H1 (cell line): ENCODE measurements at regions not wholly inside any gene's neighbourhood (a gene's known extent, or its start where the extent isn't known, plus 50 kb on each side); places are given as distances from the start of the nearest gene placed in this dataset.

Source experiments
- CTCF ChIA-PET: fragments of 300-600 bp; sonication (Branson Sonifier 250); formaldehyde crosslinking; loops from one replicate; lab custom pipeline; 2021; ENCODE audit not compliant: partially characterized antibody; lab: Charles Lee
- POLR2A ChIA-PET: fragments of 300-600 bp; sonication (Branson Sonifier 250); formaldehyde crosslinking; loops from one replicate; lab custom pipeline; 2021; ENCODE audit warnings: inconsistent platforms; ENCODE audit not compliant: partially characterized antibody; lab: Charles Lee
- DNase-seq, 2 experiments: peaks; one replicate each; pipeline versions ENCODE4 v3.0.0 to v3.0.0-alpha.2; 2010 to 2022; ENCODE audit warnings: low spot score in 2 of 2, low read depth in 1 of 2, mixed read lengths in 1 of 2
- FAIRE-seq: peaks from 2 replicates; lab custom pipeline; 2011; peaks lifted over from hg19 to GRCh38; lab: Jason Lieb, UNC
- H2AFZ ChIP-seq: 2 replicates; pipeline ENCODE4 v1.8.1; 2012; ENCODE audit warnings: low read length, inconsistent platforms
- H2AK5ac ChIP-seq: 2 replicates; pipeline ENCODE4 v1.6.1; 2013; ENCODE audit warnings: low read depth, low read length
- H2BK120ac ChIP-seq: replicated peaks from 2 replicates; pipeline ENCODE3; 2013; ENCODE audit warnings: low read depth, low read length, inconsistent platforms
- H2BK12ac ChIP-seq: 2 replicates; pipeline ENCODE4 v1.6.1; 2013; ENCODE audit warnings: low read depth, low read length
- H2BK15ac ChIP-seq: 2 replicates; pipeline ENCODE4 v1.6.1; 2013; ENCODE audit warnings: low read length
- H2BK20ac ChIP-seq: 2 replicates; pipeline ENCODE4 v1.6.1; 2013; ENCODE audit warnings: low read length
- H2BK5ac ChIP-seq: 2 replicates; pipeline ENCODE4 v1.6.1; 2013; ENCODE audit warnings: low read depth, low read length
- H3K14ac ChIP-seq: 2 replicates; pipeline ENCODE4 v1.6.1; 2013; ENCODE audit warnings: inconsistent platforms; ENCODE audit not compliant: insufficient read length
- H3K18ac ChIP-seq: 2 replicates; pipeline ENCODE4 v1.6.1; 2013; ENCODE audit warnings: low read length; ENCODE audit errors: extremely low read depth
- H3K23ac ChIP-seq: 2 replicates; pipeline ENCODE4 v1.6.1; 2013; ENCODE audit warnings: inconsistent platforms; ENCODE audit not compliant: insufficient read length
- H3K23me2 ChIP-seq: 2 replicates; pipeline ENCODE4 v1.6.1; 2013; ENCODE audit warnings: low read depth, low read length
- H3K27ac ChIP-seq: 2 replicates; pipeline ENCODE4 v1.6.1; 2011; ENCODE audit warnings: low read depth, low read length, inconsistent platforms
- H3K27me3 ChIP-seq, 4 experiments: replicated peaks in 1 of 4; 1 replicate in 1 of 4; 2 replicates in 3 of 4; pipeline versions ENCODE4 v1.6.1 to v1.8.1; 2011 to 2013; ENCODE audit warnings: low read length in 3 of 4, mild to moderate bottlenecking in 3 of 4, inconsistent platforms in 2 of 4, mixed read lengths in 2 of 4, moderate library complexity in 1 of 4; ENCODE audit not compliant: control insufficient read depth in 3 of 4, insufficient read depth in 3 of 4; ENCODE audit errors: extremely low read depth in 1 of 4
- H3K36me3 ChIP-seq, 4 experiments: 2 replicates each; pipeline versions ENCODE4 v1.6.1 to v1.8.1; 2011 to 2013; ENCODE audit warnings: mild to moderate bottlenecking in 4 of 4, low read length in 3 of 4, moderate library complexity in 2 of 4, control low read depth in 1 of 4, inconsistent platforms in 1 of 4; ENCODE audit not compliant: insufficient read depth in 4 of 4, control insufficient read depth in 2 of 4
- H3K4ac ChIP-seq: replicated peaks from 2 replicates; pipeline ENCODE3; 2013; ENCODE audit warnings: low read length, low read depth, mixed read lengths, inconsistent platforms; ENCODE audit not compliant: insufficient read length
- H3K4me1 ChIP-seq, 4 experiments: replicated peaks in 1 of 4; 1 replicate in 1 of 4; 2 replicates in 3 of 4; pipeline versions ENCODE4 v1.6.1 to v1.8.1; 2011 to 2013; ENCODE audit warnings: low read length in 3 of 4, inconsistent platforms in 2 of 4, mixed read lengths in 1 of 4; ENCODE audit not compliant: insufficient read depth in 4 of 4, control insufficient read depth in 3 of 4
- H3K4me2 ChIP-seq, 2 experiments: 2 replicates each; pipeline versions ENCODE4 v1.6.1 to v1.8.1; 2011 to 2013; ENCODE audit warnings: low read depth in 2 of 2, low read length in 2 of 2, control low read depth in 1 of 2, inconsistent platforms in 1 of 2, mild to moderate bottlenecking in 1 of 2; ENCODE audit not compliant: insufficient read depth in 1 of 2
- H3K4me3 ChIP-seq, 4 experiments: fragments of 200-600, 300-600 bp in 1 of 4; sonication (generic), shearing (Covaris generic), sonication (Bioruptor Twin) in 1 of 4; 2 replicates each; pipeline versions ENCODE4 v1.5.1 to v1.8.1; 2011 to 2016; ENCODE audit warnings: low read length in 4 of 4, low read depth in 3 of 4, control low read depth in 2 of 4, inconsistent platforms in 2 of 4, mild to moderate bottlenecking in 2 of 4, mixed read lengths in 1 of 4, moderate library complexity in 1 of 4; ENCODE audit not compliant: insufficient read depth in 2 of 4; ENCODE audit errors: extremely low read depth in 1 of 4
- H3K56ac ChIP-seq: replicated peaks from 2 replicates; pipeline ENCODE3; 2013; ENCODE audit warnings: low read depth, mild to moderate bottlenecking, mixed read lengths, low read length, inconsistent platforms; ENCODE audit not compliant: insufficient read length
- H3K79me1 ChIP-seq: 2 replicates; pipeline ENCODE4 v1.6.1; 2013; ENCODE audit warnings: low read depth, low read length, control low read depth
- H3K79me2 ChIP-seq, 2 experiments: 2 replicates each; pipeline versions ENCODE4 v1.6.1 to v1.8.1; 2012 to 2013; ENCODE audit warnings: low read length in 2 of 2, mild to moderate bottlenecking in 2 of 2, inconsistent platforms in 1 of 2; ENCODE audit not compliant: insufficient read depth in 2 of 2, control insufficient read depth in 1 of 2
- H3K9ac ChIP-seq, 4 experiments: replicated peaks in 1 of 4; 1 replicate in 1 of 4; 2 replicates in 3 of 4; pipeline versions ENCODE4 v1.6.1 to v1.8.1; 2011 to 2013; ENCODE audit warnings: low read depth in 3 of 4, low read length in 3 of 4, control low read depth in 2 of 4, mild to moderate bottlenecking in 2 of 4, moderate library complexity in 2 of 4, inconsistent platforms in 1 of 4; ENCODE audit errors: extremely low read depth in 1 of 4
- H3K9me3 ChIP-seq, 2 experiments: 2 replicates each; pipeline versions ENCODE4 v1.6.1 to v1.8.1; 2012 to 2013; ENCODE audit warnings: mild to moderate bottlenecking in 2 of 2, moderate library complexity in 2 of 2, control low read depth in 1 of 2, inconsistent platforms in 1 of 2, low read depth in 1 of 2, low read length in 1 of 2, mixed read lengths in 1 of 2; ENCODE audit not compliant: insufficient read depth in 2 of 2
- H4K20me1 ChIP-seq, 2 experiments: replicated peaks in 1 of 2; 2 replicates each; pipeline versions ENCODE3 to v1.8.1; 2011 to 2013; ENCODE audit warnings: inconsistent platforms in 2 of 2, low read length in 2 of 2, mild to moderate bottlenecking in 1 of 2; ENCODE audit not compliant: insufficient read depth in 2 of 2, control insufficient read depth in 1 of 2
- H4K5ac ChIP-seq: 2 replicates; pipeline ENCODE4 v1.6.1; 2013; ENCODE audit warnings: low read length, low read depth, mixed read lengths, inconsistent platforms; ENCODE audit not compliant: insufficient read length
- H4K8ac ChIP-seq: 2 replicates; pipeline ENCODE4 v1.8.0; 2013; ENCODE audit warnings: mild to moderate bottlenecking, moderate library complexity, low read length, inconsistent platforms; ENCODE audit not compliant: insufficient read depth; ENCODE audit errors: extremely low read depth
- H4K91ac ChIP-seq: replicated peaks from 2 replicates; pipeline ENCODE3; 2013; ENCODE audit warnings: low read length, mixed read lengths, inconsistent platforms; ENCODE audit not compliant: insufficient read length
- ATF2 ChIP-seq: IDR thresholded peaks from 2 replicates; pipeline ENCODE4 v1.6.1; 2012; ENCODE audit warnings: low read length, inconsistent platforms
- CREB1 ChIP-seq: IDR thresholded peaks from 2 replicates; pipeline ENCODE4 v1.6.1; 2012; ENCODE audit warnings: inconsistent platforms
- CTCF ChIP-seq, 3 experiments: IDR thresholded peaks; 1 replicate in 2 of 3; 2 replicates in 1 of 3; pipeline versions ENCODE4 v1.5.1 to v1.6.1; 2011; ENCODE audit warnings: low read length in 3 of 3, mild to moderate bottlenecking in 3 of 3, inconsistent platforms in 2 of 3, low read depth in 1 of 3, moderate library complexity in 1 of 3; ENCODE audit not compliant: insufficient read depth in 1 of 3; ENCODE audit errors: control extremely low read depth in 1 of 3
- FOSL1 ChIP-seq: IDR thresholded peaks from 2 replicates; pipeline ENCODE4 v1.6.1; 2011; ENCODE audit warnings: mild to moderate bottlenecking, low read depth, low read length, moderate library complexity; ENCODE audit not compliant: insufficient read depth
- JUN ChIP-seq: IDR thresholded peaks from 2 replicates; pipeline ENCODE4 v1.6.1; 2011; ENCODE audit warnings: low read depth, mild to moderate bottlenecking, improper control_type of control experiment, low read length
- MAFK ChIP-seq: IDR thresholded peaks from 2 replicates; pipeline ENCODE4 v1.6.1; 2012; ENCODE audit warnings: low read depth, mild to moderate bottlenecking, improper control_type of control experiment, low read length
- POLR2AphosphoS5 ChIP-seq: IDR thresholded peaks from 2 replicates; pipeline ENCODE4 v1.6.1; 2011; ENCODE audit warnings: low read depth, low read length
- TAF7 ChIP-seq: optimal IDR thresholded peaks from 2 replicates; pipeline ENCODE3; 2011; ENCODE audit warnings: low read depth, mild to moderate bottlenecking, inconsistent platforms, low read length, moderate library complexity, borderline replicate concordance
- WGBS, 2 experiments: shearing (Covaris generic) in 1 of 2; methylation state at CpG; one replicate each; pipeline versions ENCODE4 v1.1.6 to v1.1.7; 2013 to 2015; ENCODE audit warnings: low lambda C conversion rate in 2 of 2, mixed read lengths in 2 of 2, inconsistent platforms in 1 of 2, low coverage in 1 of 2, missing lambda C conversion rate in 1 of 2; ENCODE audit not compliant: insufficient replicate concordance in 2 of 2, insufficient coverage in 1 of 2, insufficient read length in 1 of 2; ENCODE audit errors: extremely low coverage in 1 of 2, missing lambda C conversion rate in 1 of 2; 5-methylcytosine and 5-hydroxymethylcytosine counted together

DNA sequence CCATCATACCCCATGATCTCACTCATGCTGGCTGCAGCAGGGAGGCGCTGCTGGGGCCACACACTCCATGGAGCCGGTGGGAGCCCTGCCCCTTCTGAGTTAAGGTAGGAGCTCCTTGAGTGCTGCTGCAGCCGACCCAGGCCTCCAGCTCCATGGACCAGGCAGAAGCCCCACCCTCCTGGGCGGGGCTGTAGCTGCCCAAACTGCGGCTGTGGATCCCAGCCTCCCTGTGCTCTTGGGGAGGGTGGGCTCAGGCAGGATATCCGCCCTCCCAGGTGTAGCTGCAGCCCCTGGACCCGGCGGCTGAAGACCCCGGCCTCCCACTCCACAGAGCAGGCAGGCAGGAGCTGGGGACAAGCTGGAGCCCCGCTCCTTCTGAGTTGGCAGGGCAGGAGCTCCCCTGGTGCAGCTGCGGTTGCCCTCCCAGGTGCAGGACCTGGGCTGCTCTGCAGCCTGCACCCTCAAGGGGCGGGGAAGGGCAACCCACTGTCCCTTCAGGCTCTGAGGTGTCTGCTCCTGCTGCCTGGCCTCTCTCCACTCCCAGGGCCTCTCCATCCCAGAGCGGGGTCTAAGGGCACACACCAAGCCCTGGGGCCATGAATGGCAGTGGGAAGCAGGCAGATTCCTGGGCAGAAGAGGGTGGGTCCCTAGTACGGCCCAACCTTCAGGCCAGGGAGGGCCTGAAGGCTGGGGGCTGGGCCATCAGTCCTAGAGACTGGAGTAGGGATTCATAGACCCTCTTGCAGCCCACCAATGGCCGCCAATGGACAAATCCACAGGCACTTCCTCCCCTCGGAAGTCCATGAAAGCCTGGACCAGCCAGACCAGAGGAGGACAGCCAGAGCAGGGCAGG is 466.1 kb downstream of the DTHD1 start:
- DNase-seq, result no peak
- no peak for FAIRE-seq
- no peaks in the 10 kb centered on the region for H3K23me2 ChIP-seq
- CTCF ChIA-PET, result interaction anchor here (0.6 to 1.2 kb wide), 4 partner anchors 9 to 333 kb away, joined by 3 to 4 read pairs (median 3); no protein-coding TSS in a partner anchor
- H3K36me3 ChIP-seq, result no peaks in the 10 kb centered on the region
- no peak overlapping the region for H2BK12ac ChIP-seq
- H3K14ac ChIP-seq, result no peak overlapping the region
- no peak overlapping the region for H2BK120ac ChIP-seq
- no peak overlapping the region for H4K91ac ChIP-seq
- no peak overlapping the region for H3K9ac ChIP-seq
- WGBS, 2 experiments, result 93% methylated on average over 16 of the region's 16 CpGs; no CpG with 5 or more reads in 1 of the 2 experiments
- H3K79me1 ChIP-seq, result no peaks in the 10 kb centered on the region
- H2AK5ac ChIP-seq, result no peak overlapping the region
- no peak overlapping the region for H3K23ac ChIP-seq
- H3K79me2 ChIP-seq, result no peaks in the 10 kb centered on the region
- no peaks in the 10 kb centered on the region for H3K4me1 ChIP-seq
- H2BK20ac ChIP-seq, result no peak overlapping the region
- no peaks in the 10 kb centered on the region for H3K9me3 ChIP-seq
- H4K20me1 ChIP-seq, result no peaks in the 10 kb centered on the region
- no peak overlapping the region for H3K27ac ChIP-seq
- H3K4me2 ChIP-seq, result no peak overlapping the region
- POLR2A ChIA-PET, result no interaction called here
- H3K18ac ChIP-seq, result 0 out of 2 replicates have a peak overlapping the region, but pooled peaks have one; percentile 56
- H3K56ac ChIP-seq, result no peak overlapping the region
- no peak overlapping the region for H4K5ac ChIP-seq
- H3K27me3 ChIP-seq, result no peaks in the 10 kb centered on the region
- peak overlapping the region; percentile 68; the same call in 1 of the 2 replicates for H4K8ac ChIP-seq
- no peak overlapping the region for H3K4me3 ChIP-seq
- peak overlapping the region; percentile 87; the same call in 1 of the 2 replicates for H2AFZ ChIP-seq
- H3K4ac ChIP-seq, result no peak overlapping the region
- no peak overlapping the region for H2BK15ac ChIP-seq
- H2BK5ac ChIP-seq, result no peak overlapping the region
- TF ChIP-seq MAFK (no peak), CTCF (IDR thresholded peaks at IDR 0.05; ENCODE audit: control extremely low read depth in 1 of 3, insufficient read depth in 1 of 3, low read depth in 1 of 3, low read length in 3 of 3) (peak in 2 of 3 experiments; percentile 17 to 28; a peak in 3 of 4 replicates), TAF7 (no peak), FOSL1 (no peak), POLR2AphosphoS5 (no peak), JUN (no peak), CREB1 (no peak), ATF2 (no peak)
